ENCODE measurements at regions not wholly inside any gene's neighbourhood (a gene's known extent, or its start where the extent isn't known, plus 50 kb on each side); places are given as distances from the start of the nearest gene placed in this dataset.

- no peaks in the 10 kb centered on the region for H3K9me3 ChIP-seq (replicated peaks; ENCODE audit: control insufficient read depth, insufficient read depth, low read length)
- H3K27me3 ChIP-seq (ENCODE audit: control insufficient read depth in 2 of 2, insufficient read depth in 2 of 2, low read length in 2 of 2): no peaks in the 10 kb centered on the region
- TF ChIP-seq FOS (IDR thresholded peaks at IDR 0.05; ENCODE audit: borderline replicate concordance, insufficient read depth, low read length) (no peak), CTCF (IDR thresholded peaks at IDR 0.05; ENCODE audit: extremely low read depth in 1 of 2, insufficient read depth in 1 of 2, low read depth in 1 of 2, low read length in 2 of 2) (no peak), POLR2AphosphoS5 (IDR thresholded peaks at IDR 0.05; ENCODE audit: insufficient read depth, low read depth, low read length) (no peak), MYC (IDR thresholded peaks at IDR 0.05; ENCODE audit: low read depth, low read length) (no peak), GATA2 (IDR thresholded peaks at IDR 0.05; ENCODE audit: insufficient read depth, insufficient read length, low read depth, low read length) (no peak), EZH2 (IDR thresholded peaks at IDR 0.05; ENCODE audit: borderline replicate concordance, low read depth, low read length, severe bottlenecking) (no peak), POLR2A (IDR thresholded peaks at IDR 0.05; ENCODE audit: low read depth, low read length) (no peak), MAX (IDR thresholded peaks at IDR 0.05; ENCODE audit: insufficient read depth, insufficient read length) (no peak), JUN (IDR thresholded peaks at IDR 0.05; ENCODE audit: borderline replicate concordance, insufficient read depth, insufficient read length, low read depth) (no peak)
- dilution Hi-C loops (cut with MboI; ENCODE audit: extremely low pct_ligation_motif_present, low sequenced_read_pairs) (no loop called here), intact Hi-C loops (cut with micrococcal nuclease) (no loop called here)
- FAIRE-seq (no peak), DNase-seq (ENCODE audit: low read depth, low spot score) (no peak)
- no peaks in the 10 kb centered on the region for H3K9me1 ChIP-seq (replicated peaks; ENCODE audit: control insufficient read depth, extremely low read depth, insufficient read depth, low read length)
- no TSS peak for BruUV-seq (replicated peaks)
- H3K9ac ChIP-seq (replicated peaks; ENCODE audit: extremely low read depth, insufficient read depth, low read length): no peak overlapping the region
- no peak overlapping the region for H3K4me3 ChIP-seq (replicated peaks in 1 of 3; ENCODE audit: insufficient read depth in 1 of 3, low read depth in 1 of 3, low read length in 3 of 3)
- no peaks in the 10 kb centered on the region for H3K4me1 ChIP-seq (ENCODE audit: control insufficient read depth, extremely low read depth, insufficient read depth, low read length)
- ChIA-PET POLR2A (no interaction called here), CTCF (no interaction called here)
- no peaks in the 10 kb centered on the region for H3K36me3 ChIP-seq (ENCODE audit: control insufficient read depth in 2 of 2, extremely low read depth in 1 of 2, insufficient read depth in 2 of 2, low read length in 2 of 2)
- H3K79me2 ChIP-seq (ENCODE audit: control insufficient read depth, insufficient read depth, low read length): no peaks in the 10 kb centered on the region
- H2AFZ ChIP-seq (ENCODE audit: low read depth, low read length): no peak overlapping the region
- H3K27ac ChIP-seq (ENCODE audit: insufficient read depth, low read depth, low read length): no peak overlapping the region
- H4K20me1 ChIP-seq (replicated peaks; ENCODE audit: control insufficient read depth, extremely low read depth, insufficient read depth, low read length): no peaks in the 10 kb centered on the region
- H3K4me2 ChIP-seq (ENCODE audit: insufficient read depth, low read length): no peak overlapping the region
Observed at GRCh38 chr7:35487402-35487801, 207.5 kb downstream of the HERPUD2 start.
